PC-9 (cell line): ENCODE measurements at regions not wholly inside any gene's neighbourhood (a gene's known extent, or its start where the extent isn't known, plus 50 kb on each side); places are given as distances from the start of the nearest gene placed in this dataset.

ENCODE experiments used
- BruUV-seq: library from RNA; stranded (reverse); fragments of 400-500 nt; replicated peaks from 2 replicates; lab custom pipeline; 2021; lab: Mats Ljungman, UMichigan
- CTCF ChIA-PET: fragments of 300-600 bp; sonication (Branson Sonifier 250); formaldehyde crosslinking; loops from one replicate; lab custom pipeline; 2022; ENCODE audit warnings: antibody characterized with exemption; lab: Charles Lee
- POLR2A ChIA-PET: fragments of 300-600 bp; sonication (Branson Sonifier 250); formaldehyde crosslinking; loops from one replicate; lab custom pipeline; 2022; ENCODE audit warnings: antibody characterized with exemption; ENCODE audit not compliant: unreplicated experiment; lab: Charles Lee
- DNase-seq, 2 experiments: peaks; one replicate each; pipeline versions ENCODE4 v3.0.0 to v3.0.0-alpha.2; 2015 to 2022; ENCODE audit warnings: mixed read lengths in 1 of 2
- H2AFZ ChIP-seq: fragments of 200-600 bp; sonication (generic); 2 replicates; pipeline ENCODE4 v1.8.1; 2017; ENCODE audit warnings: antibody characterized with exemption
- H3F3A ChIP-seq: fragments of 200-600 bp; sonication (generic); 2 replicates; pipeline ENCODE4 v1.8.1; 2017; ENCODE audit warnings: antibody characterized with exemption, mild to moderate bottlenecking, low read depth; ENCODE audit not compliant: insufficient read depth
- H3K27ac ChIP-seq: fragments of 200-600 bp; sonication (generic); 2 replicates; pipeline ENCODE4 v1.6.1; 2016; ENCODE audit warnings: mixed run types
- H3K27me3 ChIP-seq: fragments of 200-600 bp; sonication (generic); 2 replicates; pipeline ENCODE4 v1.6.1; 2016; ENCODE audit warnings: low read depth, mixed run types; ENCODE audit not compliant: insufficient read depth
- H3K36me3 ChIP-seq: fragments of 200-600 bp; sonication (generic); 2 replicates; pipeline ENCODE4 v1.6.1; 2016; ENCODE audit warnings: low read depth, mixed run types
- H3K4me1 ChIP-seq: fragments of 200-600 bp; sonication (generic); replicated peaks from 2 replicates; pipeline ENCODE4 v1.6.1; 2016; ENCODE audit warnings: mixed run types; ENCODE audit not compliant: insufficient read depth
- H3K4me2 ChIP-seq: fragments of 200-600 bp; sonication (generic); 2 replicates; pipeline ENCODE4 v1.6.1; 2017; ENCODE audit warnings: mixed run types
- H3K4me3 ChIP-seq: fragments of 200-600 bp; sonication (generic); 2 replicates; pipeline ENCODE4 v1.6.1; 2016; ENCODE audit warnings: mixed run types
- H3K79me2 ChIP-seq: fragments of 200-600 bp; sonication (generic); 2 replicates; pipeline ENCODE4 v1.6.1; 2017; ENCODE audit warnings: low read depth, mixed run types
- H3K9me2 ChIP-seq: fragments of 200-600 bp; sonication (generic); 2 replicates; pipeline ENCODE4 v1.8.1; 2017; ENCODE audit warnings: mild to moderate bottlenecking; ENCODE audit not compliant: insufficient read depth
- H3K9me3 ChIP-seq: fragments of 200-600 bp; sonication (generic); 2 replicates; pipeline ENCODE4 v1.8.1; 2016; ENCODE audit warnings: low read depth; ENCODE audit not compliant: insufficient read depth
- H4K20me1 ChIP-seq: fragments of 200-600 bp; sonication (generic); 2 replicates; pipeline ENCODE4 v1.8.1; 2017; ENCODE audit not compliant: insufficient read depth
- EZH2 ChIP-seq: fragments of 200-600 bp; sonication (generic); IDR thresholded peaks from 2 replicates; pipeline ENCODE4 v1.8.0; 2017; ENCODE audit warnings: antibody characterized with exemption, low read depth
- intact Hi-C: fragments of 100-400 bp; cut with micrococcal nuclease; formaldehyde crosslinking; loops from one replicate; pipeline ENCODE4 v1.10.0; 2022; ENCODE audit not compliant: unreplicated experiment
- TF ChIP-seq, protein P1 (sequence below): fragments of 200-600 bp; sonication (generic); conservative IDR thresholded peaks from 2 replicates; pipeline ENCODE4 v1.6.1; 2017; ENCODE audit warnings: mixed run types, antibody characterized with exemption, mild to moderate bottlenecking, moderate library complexity

GRCh38 chr11:82539669-82540068 is 194.0 kb downstream of the FAM181B start:
- Histone ChIP-seq H3F3A (no peaks in the 10 kb centered on the region), H3K4me1 (no peaks in the 10 kb centered on the region), H3K36me3 (no peaks in the 10 kb centered on the region), H3K9me2 (no peaks in the 10 kb centered on the region; the same call in 1 of the 2 replicates), H4K20me1 (no peaks in the 10 kb centered on the region; the same call in 1 of the 2 replicates), H3K9me3 (no peaks in the 10 kb centered on the region), H3K27ac (no peak overlapping the region), H2AFZ (no peak overlapping the region), H3K79me2 (no peaks in the 10 kb centered on the region), H3K4me3 (no peak overlapping the region), H3K4me2 (no peak overlapping the region), H3K27me3 (no peaks in the 10 kb centered on the region)
- TF ChIP-seq EZH2, result no peak
- TF ChIP-seq, protein P1, sequence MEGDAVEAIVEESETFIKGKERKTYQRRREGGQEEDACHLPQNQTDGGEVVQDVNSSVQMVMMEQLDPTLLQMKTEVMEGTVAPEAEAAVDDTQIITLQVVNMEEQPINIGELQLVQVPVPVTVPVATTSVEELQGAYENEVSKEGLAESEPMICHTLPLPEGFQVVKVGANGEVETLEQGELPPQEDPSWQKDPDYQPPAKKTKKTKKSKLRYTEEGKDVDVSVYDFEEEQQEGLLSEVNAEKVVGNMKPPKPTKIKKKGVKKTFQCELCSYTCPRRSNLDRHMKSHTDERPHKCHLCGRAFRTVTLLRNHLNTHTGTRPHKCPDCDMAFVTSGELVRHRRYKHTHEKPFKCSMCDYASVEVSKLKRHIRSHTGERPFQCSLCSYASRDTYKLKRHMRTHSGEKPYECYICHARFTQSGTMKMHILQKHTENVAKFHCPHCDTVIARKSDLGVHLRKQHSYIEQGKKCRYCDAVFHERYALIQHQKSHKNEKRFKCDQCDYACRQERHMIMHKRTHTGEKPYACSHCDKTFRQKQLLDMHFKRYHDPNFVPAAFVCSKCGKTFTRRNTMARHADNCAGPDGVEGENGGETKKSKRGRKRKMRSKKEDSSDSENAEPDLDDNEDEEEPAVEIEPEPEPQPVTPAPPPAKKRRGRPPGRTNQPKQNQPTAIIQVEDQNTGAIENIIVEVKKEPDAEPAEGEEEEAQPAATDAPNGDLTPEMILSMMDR, result no peak
- intact Hi-C loops, result no loop called here
- ChIA-PET CTCF (no interaction called here), POLR2A (no interaction called here)
- no peak for DNase-seq
- BruUV-seq, result no TSS peak

GRCh38 chr11:82536706-82537105 is 197.0 kb downstream of the FAM181B start:
- no peaks in the 10 kb centered on the region for H3F3A ChIP-seq
- H3K27me3 ChIP-seq, result no peaks in the 10 kb centered on the region
- no TSS peak for BruUV-seq
- no peak overlapping the region for H3K27ac ChIP-seq
- H3K4me1 ChIP-seq, result no peaks in the 10 kb centered on the region
- POLR2A ChIA-PET, result no interaction called here
- no peak overlapping the region for H3K4me2 ChIP-seq
- H3K36me3 ChIP-seq, result no peaks in the 10 kb centered on the region
- CTCF ChIA-PET, result no interaction called here
- no peaks in the 10 kb centered on the region; the same call in 1 of the 2 replicates for H3K9me2 ChIP-seq
- H4K20me1 ChIP-seq, result no peaks in the 10 kb centered on the region; the same call in 1 of the 2 replicates
- H3K79me2 ChIP-seq, result no peaks in the 10 kb centered on the region
- intact Hi-C loops, result no loop called here
- no peaks in the 10 kb centered on the region for H3K9me3 ChIP-seq
- TF ChIP-seq, protein P1, result no peak
- TF ChIP-seq EZH2, result no peak
- H3K4me3 ChIP-seq, result no peak overlapping the region
- H2AFZ ChIP-seq, result no peak overlapping the region
- no peak for DNase-seq

GRCh38 chr11:82533628-82534327 is 199.9 kb downstream of the FAM181B start:
- DNase-seq, result no peak
- Histone ChIP-seq H3K9me2 (no peaks in the 10 kb centered on the region; the same call in 1 of the 2 replicates), H3K4me3 (no peak overlapping the region), H3K4me2 (no peak overlapping the region), H3K36me3 (no peaks in the 10 kb centered on the region), H3K4me1 (no peaks in the 10 kb centered on the region), H3F3A (no peaks in the 10 kb centered on the region), H4K20me1 (no peaks in the 10 kb centered on the region; the same call in 1 of the 2 replicates), H3K79me2 (no peaks in the 10 kb centered on the region), H2AFZ (no peak overlapping the region), H3K27ac (no peak overlapping the region), H3K27me3 (no peaks in the 10 kb centered on the region), H3K9me3 (no peaks in the 10 kb centered on the region)
- no peak for TF ChIP-seq EZH2
- TF ChIP-seq, protein P1, result no peak
- no TSS peak for BruUV-seq
- ChIA-PET CTCF (no interaction called here), POLR2A (no interaction called here)
- intact Hi-C loops, result no loop called here
